GM12878 (cell line): ENCODE measurements at regions not wholly inside any gene's neighbourhood (a gene's known extent, or its start where the extent isn't known, plus 50 kb on each side); places are given as distances from the start of the nearest gene placed in this dataset.

ENCODE experiments used
- ATAC-seq: fragments of 200-7000 bp; cut with Tn5 transposase; 3 replicates; pipeline ENCODE4 v1.9.1; 2020; ENCODE audit warnings: mild to moderate bottlenecking, moderate library complexity
- BruUV-seq: library from RNA; stranded (reverse); fragments of 400-500 nt; replicated peaks from 2 replicates; lab custom pipeline; 2021; lab: Mats Ljungman, UMichigan
- CTCF ChIA-PET: fragments of 300-600 bp; sonication (Branson Sonifier 250); formaldehyde crosslinking; extraction: SDS; loops from one replicate; lab custom pipeline; 2021; ENCODE audit warnings: inconsistent platforms; lab: Yijun Ruan, JAX
- POLR2A ChIA-PET: fragments of 350-600 bp; formaldehyde crosslinking; extraction: SDS; loops from one replicate; lab custom pipeline; 2021; ENCODE audit warnings: inconsistent platforms; lab: Charles Lee
- RAD21 ChIA-PET: fragments of 300-600 bp; sonication (Branson Sonifier 250); formaldehyde crosslinking; loops from one replicate; lab custom pipeline; 2023; ENCODE audit warnings: antibody characterized with exemption; ENCODE audit not compliant: unreplicated experiment; lab: Charles Lee
- SMC1A ChIA-PET: fragments of 300-600 bp; sonication (Branson Sonifier 250); formaldehyde crosslinking; loops from one replicate; lab custom pipeline; 2023; ENCODE audit not compliant: unreplicated experiment, uncharacterized antibody; lab: Charles Lee
- DNase-seq: peaks from one replicate; pipeline ENCODE4 v3.0.0-alpha.2; 2011; ENCODE audit warnings: low read depth, low spot score
- FAIRE-seq: peaks from 3 replicates; lab custom pipeline; 2011; peaks lifted over from hg19 to GRCh38; lab: Jason Lieb, UNC
- H2AFZ ChIP-seq: 2 replicates; pipeline ENCODE4 v1.6.0; 2011; ENCODE audit warnings: low read depth, low read length, control low read depth; ENCODE audit not compliant: control insufficient read depth
- H3K27ac ChIP-seq: 2 replicates; pipeline ENCODE4 v1.5.1; 2011; ENCODE audit warnings: control low read depth; ENCODE audit not compliant: control insufficient read depth, insufficient read depth
- H3K27me3 ChIP-seq, 2 experiments: replicated peaks in 1 of 2; 2 replicates each; pipeline versions ENCODE4 v1.6.0 to v1.6.1; 2011; ENCODE audit warnings: low read length in 1 of 2; ENCODE audit not compliant: control insufficient read depth in 2 of 2, insufficient read depth in 2 of 2
- H3K36me3 ChIP-seq, 2 experiments: 2 replicates each; pipeline ENCODE4 v1.5.1; 2011; ENCODE audit warnings: low read length in 1 of 2; ENCODE audit not compliant: control insufficient read depth in 2 of 2, insufficient read depth in 2 of 2
- H3K4me1 ChIP-seq: 2 replicates; pipeline ENCODE4 v1.6.1; 2011; ENCODE audit warnings: mild to moderate bottlenecking, low read length, moderate library complexity, mixed read lengths; ENCODE audit not compliant: control insufficient read depth, insufficient read depth
- H3K4me2 ChIP-seq: 2 replicates; pipeline ENCODE4 v1.6.0; 2011; ENCODE audit warnings: control low read depth; ENCODE audit not compliant: control insufficient read depth, insufficient read depth
- H3K4me3 ChIP-seq: fragments of 200-600 bp; sonication (generic); 2 replicates; pipeline ENCODE4 v1.5.1; 2016
- H3K79me2 ChIP-seq: 2 replicates; pipeline ENCODE4 v1.6.0; 2011; ENCODE audit warnings: low read length; ENCODE audit not compliant: control insufficient read depth, insufficient read depth
- H3K9ac ChIP-seq: 2 replicates; pipeline ENCODE4 v1.8.0; 2011; ENCODE audit warnings: low read length, control low read depth, mixed read lengths; ENCODE audit not compliant: control insufficient read depth, insufficient read depth
- H3K9me3 ChIP-seq: replicated peaks from 3 replicates; pipeline ENCODE4 v1.5.1; 2011; ENCODE audit warnings: mild to moderate bottlenecking, low read length; ENCODE audit not compliant: control insufficient read depth, insufficient read depth
- H4K20me1 ChIP-seq: 2 replicates; pipeline ENCODE4 v1.6.0; 2011; ENCODE audit not compliant: control insufficient read depth, insufficient read depth
- ATF2 ChIP-seq: IDR thresholded peaks from 2 replicates; pipeline ENCODE4 v1.6.1; 2012; ENCODE audit warnings: low read length, inconsistent platforms
- BCLAF1 ChIP-seq: fragments of 450-650 bp; IDR thresholded peaks from 2 replicates; pipeline ENCODE4 v1.6.1; 2017; ENCODE audit warnings: antibody characterized with exemption, mild to moderate bottlenecking, moderate library complexity
- BHLHE40 ChIP-seq, 2 experiments: fragments of 450-650 bp in 1 of 2; IDR thresholded peaks; 2 replicates each; pipeline ENCODE4 v1.6.1; 2011 to 2017; ENCODE audit warnings: low read depth in 2 of 2, borderline replicate concordance in 1 of 2, improper control_type of control experiment in 1 of 2, low read length in 1 of 2, mild to moderate bottlenecking in 1 of 2
- BMI1 ChIP-seq: fragments of 450-650 bp; IDR thresholded peaks from 2 replicates; pipeline ENCODE4 v1.6.1; 2016; ENCODE audit warnings: mild to moderate bottlenecking, moderate library complexity, borderline replicate concordance
- CHD1 ChIP-seq: IDR thresholded peaks from 2 replicates; pipeline ENCODE4 v1.6.1; 2012; ENCODE audit warnings: low read depth, low read length, improper control_type of control experiment
- FOS ChIP-seq: IDR thresholded peaks from 3 replicates; pipeline ENCODE4 v1.6.1; 2011; ENCODE audit warnings: borderline replicate concordance; ENCODE audit not compliant: insufficient read length; ENCODE audit errors: extremely low read depth
- FOXM1 ChIP-seq: IDR thresholded peaks from 2 replicates; pipeline ENCODE4 v1.6.1; 2012; ENCODE audit warnings: low read depth, mild to moderate bottlenecking, inconsistent platforms, low read length, moderate library complexity
- HDAC6 ChIP-seq: fragments of 200-600 bp; sonication (generic); IDR thresholded peaks from one replicate; pipeline ENCODE4 v1.8.0; 2017; ENCODE audit warnings: antibody characterized with exemption; ENCODE audit not compliant: unreplicated experiment
- IKZF2 ChIP-seq, 2 experiments: fragments of 450-650 bp; IDR thresholded peaks; 2 replicates each; pipeline ENCODE4 v1.6.1; 2017; ENCODE audit warnings: mild to moderate bottlenecking in 2 of 2, moderate library complexity in 2 of 2
- JUND ChIP-seq: IDR thresholded peaks from 2 replicates; pipeline ENCODE4 v1.6.1; 2012; ENCODE audit warnings: low read depth, mild to moderate bottlenecking, low read length, improper control_type of control experiment, moderate library complexity
- MYC ChIP-seq: IDR thresholded peaks from 2 replicates; pipeline ENCODE4 v1.6.1; 2011; ENCODE audit warnings: mild to moderate bottlenecking, low read length, moderate library complexity, inconsistent platforms; ENCODE audit not compliant: insufficient read depth, insufficient replicate concordance, insufficient read length, severe bottlenecking
- POU2F2 ChIP-seq: IDR thresholded peaks from 3 replicates; pipeline ENCODE4 v1.6.1; 2011; ENCODE audit warnings: low read depth, mild to moderate bottlenecking, low read length, borderline replicate concordance
- RAD21 ChIP-seq: IDR thresholded peaks from 2 replicates; pipeline ENCODE4 v1.6.1; 2011; ENCODE audit warnings: mild to moderate bottlenecking, low read depth, low read length, moderate library complexity; ENCODE audit not compliant: insufficient read depth
- RELB ChIP-seq: fragments of 450-650 bp; IDR thresholded peaks from 2 replicates; pipeline ENCODE4 v1.6.1; 2017; ENCODE audit warnings: low read depth, mild to moderate bottlenecking, moderate library complexity
- RUNX3 ChIP-seq: IDR thresholded peaks from 2 replicates; pipeline ENCODE4 v1.6.1; 2012; ENCODE audit warnings: low read length, inconsistent platforms
- SREBF2 ChIP-seq: IDR thresholded peaks from 2 replicates; pipeline ENCODE4 v1.6.1; 2012; ENCODE audit warnings: mild to moderate bottlenecking, low read length
- ZNF622 ChIP-seq: fragments of 450-650 bp; IDR thresholded peaks from 2 replicates; pipeline ENCODE4 v1.6.1; 2017; ENCODE audit warnings: mild to moderate bottlenecking, inconsistent platforms
- ZZZ3 ChIP-seq: IDR thresholded peaks from 2 replicates; pipeline ENCODE4 v1.6.1; 2011; ENCODE audit warnings: low read depth; ENCODE audit not compliant: control insufficient read depth, insufficient read length
- WGBS: methylation state at CpG from one replicate; pipeline ENCODE4 v1.1.6; 2016; ENCODE audit warnings: low lambda C conversion rate; ENCODE audit not compliant: insufficient replicate concordance, insufficient coverage; ENCODE audit errors: missing lambda C conversion rate; 5-methylcytosine and 5-hydroxymethylcytosine counted together
- in situ Hi-C: fragments of 300-500 bp; cut with MboI; formaldehyde crosslinking; loops from 9 replicates; pipeline ENCODE4 v1.14.3; 2018; ENCODE audit warnings: mixed read lengths
- intact Hi-C: fragments of 100-400 bp; cut with micrococcal nuclease; formaldehyde crosslinking; loops from one replicate; pipeline ENCODE4 v1.14.2; 2022; ENCODE audit not compliant: unreplicated experiment

- Histone ChIP-seq H3K9me3 (no peaks in the 10 kb centered on the region; the same call in none of the 3 replicates), H3K4me3 (no peak overlapping the region)
- intact Hi-C loops, result loop anchor here (5.0 to 10.0 kb wide), 3 partner anchors 117 to 349 kb away; no protein-coding TSS in a partner anchor
- TF ChIP-seq FOS (no peak), RUNX3 (peak; percentile 98), ATF2 (peak; percentile 96), JUND (peak; percentile 91), POU2F2 (peak; percentile 87), CHD1 (no peak), SREBF2 (no peak), RELB (peak; percentile 77), ZZZ3 (no peak), ZNF622 (no peak), HDAC6 (no peak), MYC (no peak), BMI1 (peak; percentile 81; the same call in 1 of the 2 replicates), BCLAF1 (no peak), IKZF2 (IDR thresholded peaks at IDR 0.05) (peak; percentile 94), RAD21 (no peak), FOXM1 (peak; percentile 78; the same call in 1 of the 2 replicates), BHLHE40 (IDR thresholded peaks at IDR 0.05; ENCODE audit: borderline replicate concordance in 1 of 2, low read depth in 2 of 2, low read length in 1 of 2) (peak; percentile 63 to 71; a peak in 2 of 4 replicates)
These were observed 422.9 kb upstream of the TRIB2 start for GRCh38 chr2:12293874-12294273.

More at GRCh38 chr2:12293874-12294273, 422.9 kb upstream of the TRIB2 start:
- H3K4me1 ChIP-seq, result peaks cover 13% of the 10 kb centered on the region
- RAD21 ChIA-PET, result interaction anchor here (0.8 to 1.7 kb wide), 12 partner anchors 9 to 432 kb away, joined by 3 to 6 read pairs (median 3); partner anchors contain the start of gene TRIB2
- POLR2A ChIA-PET, result no interaction called here
- SMC1A ChIA-PET, result interaction anchor here (0.7 to 4.7 kb wide), 19 partner anchors 8 to 431 kb away, joined by 3 to 35 read pairs (median 6); partner anchors contain the start of gene TRIB2
- peak; percentile 94 for FAIRE-seq
- ATAC-seq, result peak; percentile 99
- BruUV-seq, result no TSS peak
- peak overlapping the region; percentile 34 for H3K4me2 ChIP-seq
- CTCF ChIA-PET, result interaction anchor here (0.6 to 1.0 kb wide), 3 partner anchors 20 to 463 kb away, joined by 3 read pairs; no protein-coding TSS in a partner anchor
- H3K36me3 ChIP-seq, result no peaks in the 10 kb centered on the region
- in situ Hi-C loops, result loop anchor here (25.0 kb wide), 1 partner anchor 457 kb away; no protein-coding TSS in a partner anchor
- H3K9ac ChIP-seq, result no peak overlapping the region
- peak; percentile 84 for DNase-seq
- H3K79me2 ChIP-seq, result no peaks in the 10 kb centered on the region
- H2AFZ ChIP-seq, result no peak overlapping the region
- H4K20me1 ChIP-seq, result no peaks in the 10 kb centered on the region
- H3K27me3 ChIP-seq, result no peaks in the 10 kb centered on the region
- 0% methylated on average over 1 of the region's 1 CpG for WGBS
- H3K27ac ChIP-seq, result peak overlapping the region; percentile 58
